ENCODE measurements at regions not wholly inside any gene's neighbourhood (a gene's known extent, or its start where the extent isn't known, plus 50 kb on each side); places are given as distances from the start of the nearest gene placed in this dataset.

- TF ChIP-seq REST (IDR thresholded peaks at IDR 0.05; ENCODE audit: unreplicated experiment) (no peak), POLR2AphosphoS5 (IDR thresholded peaks at IDR 0.05; ENCODE audit: low read depth) (no peak), ZNF331 (CRISPR knock-in tag; IDR thresholded peaks at IDR 0.05; ENCODE audit: low read depth) (no peak), EZH2 (IDR thresholded peaks at IDR 0.05; ENCODE audit: low read depth, unreplicated experiment) (no peak)
Observed at GRCh38 chr4:53906606-53907190, 157.7 kb downstream of the CHIC2 start (continued).

GRCh38 chr4:53905941-53906377 is 158.4 kb downstream of the CHIC2 start:
- peaks cover 24% of the 10 kb centered on the region for H3K4me1 Mint-ChIP-seq
- H3K36me3 Mint-ChIP-seq (ENCODE audit: low read depth), result no peaks in the 10 kb centered on the region
- no peaks in the 10 kb centered on the region for H4K20me1 ChIP-seq (replicated peaks; ENCODE audit: insufficient read depth)
- H3K9me3 Mint-ChIP-seq, result no peaks in the 10 kb centered on the region
- TF ChIP-seq CTCF (conservative IDR thresholded peaks at IDR 0.05; ENCODE audit: low read depth in 2 of 2) (no peak), NANOG (IDR thresholded peaks at IDR 0.05; ENCODE audit: borderline replicate concordance) (no peak), ETS1 (IDR thresholded peaks at IDR 0.05) (no peak), POLR2AphosphoS5 (IDR thresholded peaks at IDR 0.05; ENCODE audit: low read depth) (no peak), ZNF331 (CRISPR knock-in tag; IDR thresholded peaks at IDR 0.05; ENCODE audit: low read depth) (no peak), REST (IDR thresholded peaks at IDR 0.05; ENCODE audit: unreplicated experiment) (no peak), STAT1 (IDR thresholded peaks at IDR 0.05; ENCODE audit: unreplicated experiment) (no peak)
- H3K4me2 ChIP-seq, result 0 out of 2 replicates have a peak overlapping the region, but pooled peaks have one; percentile 53
- ATAC-seq, result peak; percentile 94
- H3F3A ChIP-seq (replicated peaks; ENCODE audit: low read depth), result no peaks in the 10 kb centered on the region
- H3K9me2 ChIP-seq (ENCODE audit: insufficient read depth), result no peaks in the 10 kb centered on the region
- H2AFZ ChIP-seq, result peak overlapping the region; percentile 1; the same call in 1 of the 2 replicates
- peak overlapping the region; percentile 24; the same call in 1 of the 2 replicates for H3K4me3 ChIP-seq
- no peak overlapping the region for H3K27ac ChIP-seq (ENCODE audit: low read depth)
- H3K36me3 ChIP-seq (ENCODE audit: insufficient read depth), result no peaks in the 10 kb centered on the region
- peak overlapping the region; percentile 49; the same call in 2 of the 3 replicates for H3K4me3 Mint-ChIP-seq
- no peaks in the 10 kb centered on the region for H3K79me2 ChIP-seq (replicated peaks; ENCODE audit: insufficient read depth)
- DNase-seq (ENCODE audit: low spot score), result peak; percentile 82
- H3K27me3 ChIP-seq (ENCODE audit: insufficient read depth), result peaks cover 15% of the 10 kb centered on the region; the same call in 1 of the 2 replicates
- peaks cover 20% of the 10 kb centered on the region for H3K4me1 ChIP-seq (ENCODE audit: insufficient read depth)
- peaks cover 8% of the 10 kb centered on the region for H3K27me3 Mint-ChIP-seq (ENCODE audit: insufficient read depth, low read depth, poor library complexity)
- H3K27ac Mint-ChIP-seq, result no peak overlapping the region

Measured in GM23338 (cell line).